Thymus (tissue), 11 donors: ENCODE measurements at regions not wholly inside any gene's neighbourhood (a gene's known extent, or its start where the extent isn't known, plus 50 kb on each side); places are given as distances from the start of the nearest gene placed in this dataset.

Experiments
- DNase-seq, 9 donors: peaks; one replicate each; pipeline ENCODE4 v3.0.0-alpha.2; 2013; ENCODE audit warnings: low spot score in 9 of 9, low read depth in 6 of 9, missing footprints in 1 of 9
- H3K27ac ChIP-seq, 2 donors: one replicate each; pipeline ENCODE4 v1.5.1; 2013; ENCODE audit warnings: control low read depth in 1 of 2, low read depth in 1 of 2, low read length in 1 of 2, mild to moderate bottlenecking in 1 of 2, moderate library complexity in 1 of 2
- H3K27me3 ChIP-seq, 2 donors: one replicate each; pipeline ENCODE4 v1.5.1; 2013; ENCODE audit warnings: low read length in 1 of 2; ENCODE audit not compliant: control insufficient read depth in 2 of 2, insufficient read depth in 1 of 2
- H3K36me3 ChIP-seq, 2 donors: one replicate each; pipeline ENCODE4 v1.5.1; 2013; ENCODE audit warnings: low read length in 1 of 2, mild to moderate bottlenecking in 1 of 2, moderate library complexity in 1 of 2; ENCODE audit not compliant: control insufficient read depth in 2 of 2, insufficient read depth in 2 of 2
- H3K4me1 ChIP-seq, 2 donors: one replicate each; pipeline ENCODE4 v1.5.1; 2013; ENCODE audit warnings: low read length in 2 of 2; ENCODE audit not compliant: control insufficient read depth in 2 of 2, insufficient read depth in 2 of 2
- H3K4me3 ChIP-seq, 2 donors: one replicate each; pipeline ENCODE4 v1.5.1; 2013; ENCODE audit warnings: low read length in 2 of 2, control low read depth in 1 of 2, mild to moderate bottlenecking in 1 of 2
- H3K9me3 ChIP-seq, 2 donors: one replicate each; pipeline ENCODE4 v1.5.1; 2013; ENCODE audit warnings: low read length in 1 of 2, mild to moderate bottlenecking in 1 of 2; ENCODE audit not compliant: control insufficient read depth in 2 of 2, insufficient read depth in 1 of 2
- WGBS: extraction: QIAGEN DNeasy Blood & Tissue Kit; methylation state at CpG from one replicate; pipeline ENCODE4 v1.1.7; 2013; 5-methylcytosine and 5-hydroxymethylcytosine counted together
- donor health status: healthy.

DNA sequence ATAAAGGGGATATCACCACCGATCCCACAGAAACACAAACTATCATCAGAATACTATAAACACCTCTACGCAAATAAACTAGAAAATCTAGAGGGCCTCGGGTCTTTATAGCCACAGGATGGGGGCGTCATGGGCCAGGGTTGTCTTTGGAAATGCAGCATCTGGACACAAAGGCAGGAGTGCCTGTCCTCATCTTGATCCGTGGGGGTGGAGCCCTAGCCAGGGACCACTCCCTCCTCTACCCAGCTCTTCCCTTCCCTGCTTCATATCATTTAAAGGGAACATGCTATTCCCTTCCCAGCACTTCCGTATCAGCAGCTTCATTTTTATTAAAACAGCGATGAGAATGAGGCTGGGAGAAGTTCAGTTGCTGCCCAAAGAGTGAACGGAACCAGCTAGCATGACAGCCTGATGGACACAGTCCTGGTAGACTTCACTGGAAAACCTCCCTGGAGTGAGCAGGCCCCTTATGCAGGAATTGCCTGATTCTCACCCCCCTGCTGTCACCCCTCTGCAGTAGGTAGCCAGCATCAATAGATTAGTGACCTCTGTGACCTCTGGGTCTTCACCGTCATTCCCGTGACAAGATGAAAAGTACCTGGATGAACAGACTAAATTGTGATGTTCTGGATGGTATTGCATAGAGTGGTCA, 251.4 kb upstream of the RGS6 start:
- Histone ChIP-seq H3K4me3 (no peak overlapping the region), H3K27me3 (no peaks in the 10 kb centered on the region), H3K27ac (no peak overlapping the region), H3K9me3 (peaks cover 0 to 3% of the 10 kb centered on the region in 2 donors), H3K36me3 (peaks cover 3 to 6% of the 10 kb centered on the region in 2 donors), H3K4me1 (no peaks in the 10 kb centered on the region)
- DNase-seq: no peak
- WGBS: 93% methylated on average over 10 of the region's 10 CpGs

DNA sequence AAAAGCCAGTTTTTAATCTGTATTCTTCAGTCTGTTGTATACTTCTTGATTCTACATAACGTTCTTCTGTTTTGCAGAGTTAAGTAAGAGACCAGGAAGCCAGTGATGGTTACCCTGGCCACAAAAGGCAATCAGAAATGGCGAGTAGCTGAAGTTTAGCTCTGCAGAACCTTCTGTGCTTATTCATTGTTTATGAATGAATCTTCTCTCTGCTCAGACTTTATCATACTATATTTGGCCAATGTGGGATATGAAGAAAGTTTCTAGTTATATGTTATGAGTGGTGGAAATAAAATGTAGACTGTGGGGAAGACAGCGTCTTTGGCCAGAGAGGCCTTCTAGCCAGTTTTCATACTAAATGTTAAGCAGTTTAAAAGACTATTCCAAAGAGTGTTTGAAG, 249.9 kb upstream of the RGS6 start:
- H3K4me1 ChIP-seq: no peaks in the 10 kb centered on the region
- no peak for DNase-seq
- peaks cover 4 to 6% of the 10 kb centered on the region in 2 donors for H3K36me3 ChIP-seq
- H3K27ac ChIP-seq: no peak overlapping the region
- 89% methylated on average over 3 of the region's 3 CpGs for WGBS
- no peak overlapping the region for H3K4me3 ChIP-seq
- peaks cover 0 to 3% of the 10 kb centered on the region in 2 donors for H3K9me3 ChIP-seq
- no peaks in the 10 kb centered on the region for H3K27me3 ChIP-seq

DNA sequence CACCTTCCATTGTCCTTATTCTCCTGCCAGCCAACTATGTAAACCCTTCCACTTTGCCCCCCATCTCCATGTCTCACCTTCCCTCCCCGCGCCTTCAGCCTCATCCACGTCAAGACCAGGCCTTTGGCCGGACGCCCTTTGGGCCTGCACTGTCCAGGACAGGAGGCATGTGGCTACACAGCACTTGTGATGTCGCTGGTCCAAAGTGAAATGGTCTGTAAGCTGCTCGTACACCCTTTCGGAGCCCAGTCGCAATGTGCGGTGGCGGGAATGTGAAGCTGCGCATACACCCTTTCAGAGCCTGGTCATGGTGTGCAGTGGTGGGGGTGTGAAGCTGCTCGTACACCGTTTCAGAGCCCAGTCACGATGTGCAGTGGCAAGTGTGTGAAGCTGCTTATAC, 247.9 kb upstream of the RGS6 start:
- Histone ChIP-seq H3K36me3 (peaks cover 4 to 6% of the 10 kb centered on the region in 2 donors), H3K27ac (no peak overlapping the region), H3K27me3 (no peaks in the 10 kb centered on the region), H3K4me1 (no peaks in the 10 kb centered on the region), H3K4me3 (no peak overlapping the region), H3K9me3 (peaks cover 0 to 3% of the 10 kb centered on the region in 2 donors)
- DNase-seq: no peak
- WGBS: 97% methylated on average over 15 of the region's 15 CpGs

DNA sequence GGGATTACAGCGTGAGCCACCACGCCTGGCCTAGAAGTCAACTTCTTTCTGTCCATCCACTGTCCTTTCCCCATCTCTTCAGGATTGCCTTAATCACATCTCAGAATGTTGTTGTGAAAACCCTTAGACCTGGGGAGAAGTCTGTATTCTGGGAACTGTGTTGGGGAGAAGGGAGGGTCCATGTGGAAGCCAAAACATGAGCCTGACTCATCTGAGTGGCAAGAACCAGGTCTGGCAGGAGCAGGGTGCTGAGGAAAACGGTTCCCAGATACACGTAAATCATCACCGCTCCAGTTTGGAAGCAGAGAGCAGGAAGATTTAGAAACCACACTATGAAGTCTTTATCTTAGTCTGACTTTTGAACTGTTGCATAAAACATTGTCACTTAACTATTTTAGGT, 245.6 kb upstream of the RGS6 start:
- Histone ChIP-seq H3K36me3 (peaks cover 4 to 13% of the 10 kb centered on the region in 2 donors), H3K4me3 (no peak overlapping the region), H3K9me3 (peaks cover 0 to 3% of the 10 kb centered on the region in 2 donors), H3K4me1 (peaks cover 0 to 7% of the 10 kb centered on the region in 2 donors), H3K27ac (no peak overlapping the region), H3K27me3 (no peaks in the 10 kb centered on the region)
- no peak for DNase-seq
- 96% methylated on average over 5 of the region's 5 CpGs for WGBS

DNA sequence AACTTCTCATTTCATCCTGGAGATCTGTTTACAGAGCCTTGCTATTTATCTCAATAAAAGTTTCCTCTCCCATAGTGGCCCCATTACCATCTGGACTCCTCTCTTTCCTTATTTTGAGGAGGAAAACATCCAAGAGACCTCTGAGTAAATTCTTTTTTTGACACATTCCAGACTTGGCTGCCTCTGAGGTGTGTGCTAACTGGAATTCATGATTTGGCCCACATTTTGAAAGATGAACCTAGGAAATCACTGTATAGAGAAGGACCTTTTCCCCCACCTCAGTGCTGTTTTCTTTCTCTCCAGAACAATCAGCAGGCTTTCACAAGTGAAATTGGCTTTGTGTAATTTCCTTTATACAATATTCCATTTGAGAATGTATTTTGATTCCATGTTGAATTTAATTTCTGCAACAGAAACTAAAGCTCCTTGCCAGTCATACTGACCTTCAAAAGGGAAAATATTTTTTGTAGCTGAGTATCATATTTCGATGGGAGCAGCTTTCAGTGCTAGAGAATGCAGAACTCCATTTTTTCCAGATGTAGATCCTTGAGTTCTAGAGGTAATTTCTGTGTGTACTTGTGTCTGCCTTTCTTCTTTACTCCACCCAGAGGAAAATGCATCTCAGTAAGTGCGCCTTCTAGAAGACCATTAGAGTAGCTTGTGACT, 244.9 kb upstream of the RGS6 start:
- no peak for DNase-seq
- Histone ChIP-seq H3K4me1 (peaks cover 0 to 7% of the 10 kb centered on the region in 2 donors), H3K27ac (peak overlapping the region in 1 of 2 donors; percentile 24), H3K4me3 (no peak overlapping the region), H3K27me3 (no peaks in the 10 kb centered on the region), H3K9me3 (peaks cover 0 to 3% of the 10 kb centered on the region in 2 donors), H3K36me3 (peaks cover 4 to 13% of the 10 kb centered on the region in 2 donors)
- WGBS: 94% methylated on average over 2 of the region's 2 CpGs

DNA sequence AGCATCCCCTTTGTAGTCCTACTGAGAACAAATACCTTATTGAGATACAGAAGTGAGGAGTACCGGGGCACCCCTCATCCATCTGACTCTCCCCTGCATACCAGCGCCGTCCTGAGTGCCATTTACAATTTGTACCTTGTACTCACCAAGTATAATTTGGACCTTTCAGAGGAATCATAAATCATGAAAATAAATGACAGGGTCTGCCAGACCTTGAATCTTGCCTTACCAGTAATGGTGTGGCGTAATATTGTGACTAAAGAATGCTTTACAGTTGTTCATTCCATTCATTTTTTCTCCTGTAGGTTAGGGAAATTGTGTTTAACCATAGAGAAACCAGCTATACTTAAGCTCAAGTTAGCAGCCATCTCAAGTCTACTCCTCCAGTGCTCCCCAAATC, 243.7 kb upstream of the RGS6 start:
- peaks cover 7 to 17% of the 10 kb centered on the region in 2 donors for H3K4me1 ChIP-seq
- no peak overlapping the region for H3K27ac ChIP-seq
- peaks cover 0 to 3% of the 10 kb centered on the region in 2 donors for H3K9me3 ChIP-seq
- H3K4me3 ChIP-seq: no peak overlapping the region
- 97% methylated on average over 4 of the region's 4 CpGs for WGBS
- no peak for DNase-seq
- H3K36me3 ChIP-seq: peaks cover 6 to 20% of the 10 kb centered on the region in 2 donors
- H3K27me3 ChIP-seq: no peaks in the 10 kb centered on the region

DNA sequence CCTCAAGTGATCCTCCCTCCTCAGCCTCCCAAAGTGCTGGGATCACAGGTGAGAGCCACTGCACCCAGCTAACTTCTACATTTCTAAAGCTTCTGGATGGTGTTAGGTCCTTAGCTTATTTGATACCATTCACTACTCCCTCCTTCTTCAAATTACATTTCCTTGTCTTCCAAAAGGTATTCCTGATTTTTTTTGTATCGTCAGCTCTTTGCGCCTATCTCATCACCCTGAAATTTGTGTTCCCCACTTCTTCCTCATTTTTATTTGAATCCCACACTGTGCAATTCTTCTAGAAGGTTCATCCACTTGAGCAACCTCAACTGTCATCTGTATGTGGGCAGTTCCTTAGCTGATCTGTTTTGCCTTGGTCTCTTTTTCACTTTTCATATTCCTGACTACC, 241.8 kb upstream of the RGS6 start:
- Histone ChIP-seq H3K4me3 (no peak overlapping the region), H3K4me1 (peaks cover 9 to 26% of the 10 kb centered on the region in 2 donors), H3K36me3 (peaks cover 6 to 14% of the 10 kb centered on the region in 2 donors), H3K27ac (no peak overlapping the region), H3K27me3 (no peaks in the 10 kb centered on the region), H3K9me3 (no peaks in the 10 kb centered on the region)
- DNase-seq: no peak
- 97% methylated on average over 2 of the region's 2 CpGs for WGBS

DNA sequence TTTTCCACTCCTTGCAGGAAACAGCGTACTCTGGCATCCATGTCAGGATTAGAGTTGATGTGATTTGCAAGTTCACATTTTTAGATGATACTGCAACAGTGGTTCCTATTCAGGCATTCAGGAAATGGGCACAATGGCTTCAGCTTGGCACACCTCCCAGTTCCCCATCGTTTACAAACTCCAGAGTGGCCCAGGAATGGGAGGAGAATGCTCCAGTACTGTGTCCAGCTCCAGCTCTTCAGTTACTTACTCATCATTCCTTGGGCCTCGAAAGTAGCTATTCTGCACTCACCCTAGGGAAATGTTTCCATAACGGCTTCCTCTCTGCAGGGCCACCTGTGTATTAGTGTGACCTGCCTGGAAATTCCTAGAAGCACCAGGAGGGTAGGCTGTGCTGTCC, 239.7 kb upstream of the RGS6 start:
- no peak overlapping the region for H3K27ac ChIP-seq

DNA sequence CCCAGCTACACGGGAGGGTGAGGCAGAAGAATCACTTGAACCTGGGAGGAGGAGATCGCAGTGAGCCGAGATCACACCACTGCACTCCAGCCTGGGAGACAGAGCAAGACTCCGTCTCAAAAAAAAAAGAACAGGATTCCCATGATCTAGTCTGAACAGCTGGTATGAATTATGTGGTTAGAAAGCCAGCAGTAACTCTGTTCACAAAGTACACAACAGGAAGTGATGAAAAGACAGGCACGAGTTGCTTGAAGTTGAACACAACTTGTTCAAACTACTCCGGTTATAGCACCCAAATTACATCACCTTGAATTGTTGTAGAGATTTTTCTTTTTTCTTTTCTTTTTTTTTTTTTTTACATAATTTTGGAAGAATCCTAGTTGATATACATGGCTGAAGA, 238.8 kb upstream of the RGS6 start:
- 52% methylated on average over 6 of the region's 6 CpGs for WGBS
- no peaks in the 10 kb centered on the region for H3K9me3 ChIP-seq
- peaks cover 3 to 14% of the 10 kb centered on the region in 2 donors for H3K36me3 ChIP-seq
- H3K4me1 ChIP-seq: peaks cover 9 to 39% of the 10 kb centered on the region in 2 donors
- no peak overlapping the region for H3K4me3 ChIP-seq
- H3K27ac ChIP-seq: peak overlapping the region; percentile 75 to 80
- H3K27me3 ChIP-seq: no peaks in the 10 kb centered on the region
- peak in 8 of 9 donors; percentile 36 to 90 (median 57) for DNase-seq

More for the DNA sequence above, 239.7 kb upstream of the RGS6 start:
- Histone ChIP-seq H3K27me3 (no peaks in the 10 kb centered on the region), H3K4me3 (no peak overlapping the region), H3K9me3 (no peaks in the 10 kb centered on the region), H3K36me3 (peaks cover 3 to 14% of the 10 kb centered on the region in 2 donors), H3K4me1 (peaks cover 9 to 37% of the 10 kb centered on the region in 2 donors)
- 93% methylated on average over 4 of the region's 4 CpGs for WGBS
- no peak for DNase-seq
